ENCODE measurements at regions not wholly inside any gene's neighbourhood (a gene's known extent, or its start where the extent isn't known, plus 50 kb on each side); places are given as distances from the start of the nearest gene placed in this dataset.
"Not testable (repeated sequence)": the region's sequence is repeated elsewhere in the genome, so short reads cannot be mapped to it uniquely, and the experiment has no call there.

DNA sequence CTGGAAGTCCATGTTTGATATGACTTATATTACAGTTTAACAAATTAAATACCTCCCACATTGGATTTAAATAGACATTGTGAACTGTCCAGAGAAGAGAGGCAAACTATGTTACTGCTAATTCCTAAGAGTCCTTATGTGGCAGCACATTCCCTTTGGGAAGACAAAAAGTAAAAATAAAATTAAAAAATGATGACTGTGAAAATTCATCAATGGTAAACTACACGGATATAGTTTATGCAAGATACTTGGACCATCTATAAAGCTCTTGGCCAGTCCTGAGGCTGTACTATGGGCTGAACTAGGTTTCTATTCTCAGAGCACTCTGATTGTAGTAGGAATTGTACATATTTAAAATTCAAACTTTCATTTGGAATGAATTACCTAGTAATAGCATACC is 206.4 kb downstream of the LRRK2 start:
- DNase-seq: no peak

DNA sequence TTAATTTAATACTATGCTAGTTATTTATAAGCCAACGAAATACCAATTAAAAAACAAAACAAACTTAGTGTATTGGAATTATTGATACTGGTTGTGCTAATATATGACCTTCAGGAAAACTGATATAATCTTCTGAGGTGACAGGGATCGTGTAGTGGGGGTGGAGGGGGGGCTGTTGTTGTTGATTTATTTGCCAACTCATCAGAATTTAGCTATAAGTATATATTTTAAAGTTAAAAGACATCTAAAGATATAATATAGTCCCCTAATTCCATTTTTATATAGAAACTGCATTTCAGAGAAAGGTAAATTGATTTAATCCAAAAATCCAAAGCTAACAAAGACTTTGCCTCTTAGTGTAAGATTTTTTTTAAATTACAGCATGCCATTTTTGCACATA is 210.5 kb downstream of the LRRK2 start:
- DNase-seq: no peak

DNA sequence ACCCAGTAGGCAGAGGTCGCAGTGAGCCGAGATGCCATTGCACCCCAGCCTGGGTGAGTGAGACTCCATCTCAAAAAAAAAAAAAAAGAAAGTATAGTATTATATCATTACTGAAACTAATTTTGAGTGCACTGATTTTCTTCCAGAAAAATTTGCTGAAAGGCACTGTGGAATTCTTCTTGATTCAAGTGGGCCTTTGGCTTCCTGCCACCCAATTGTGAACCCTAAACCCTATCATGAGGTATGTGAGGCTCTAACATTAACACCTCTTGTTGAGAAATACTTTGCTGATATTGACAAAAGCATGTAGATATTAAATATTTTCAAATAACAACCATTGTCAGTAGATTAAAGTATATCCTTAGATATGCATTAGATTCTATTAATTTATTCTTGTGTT is 211.2 kb downstream of the LRRK2 start:
- no peak for DNase-seq

GRCh38 chr12:40436564-40436963 is 211.8 kb downstream of the LRRK2 start:
- no peak for DNase-seq

DNA sequence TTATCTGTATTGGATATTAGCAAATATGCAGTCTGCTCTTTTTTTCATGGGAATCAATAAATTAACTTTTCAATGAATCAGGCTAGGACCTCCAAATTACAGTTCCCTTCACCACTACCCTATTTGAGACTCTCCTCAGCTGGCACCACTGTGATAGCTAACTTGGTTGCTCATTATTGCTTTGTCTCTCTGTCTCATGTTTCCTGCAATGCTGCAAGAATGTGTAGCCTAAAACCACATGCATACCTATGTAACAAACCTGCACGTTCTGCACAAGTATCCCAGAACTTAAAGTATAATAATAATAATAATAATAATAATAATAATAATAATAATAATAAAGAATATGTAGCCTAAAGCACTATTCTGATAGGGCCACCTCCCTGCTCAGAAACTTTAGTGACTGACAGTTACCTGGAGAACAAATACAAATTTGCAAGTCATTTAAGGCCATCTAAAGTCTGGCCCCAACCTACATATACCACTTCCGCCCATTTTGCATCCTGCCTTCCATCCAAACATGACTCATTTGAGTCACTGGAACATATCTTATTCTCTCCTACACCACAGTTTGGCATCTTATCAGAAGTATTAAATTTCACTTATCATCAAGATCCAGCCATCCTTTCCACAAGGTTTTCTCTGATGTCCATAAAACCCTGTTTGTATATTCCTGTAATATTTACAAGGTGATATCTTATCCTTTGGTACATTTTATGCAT is 215.1 kb downstream of the LRRK2 start:
- no peak for DNase-seq

DNA sequence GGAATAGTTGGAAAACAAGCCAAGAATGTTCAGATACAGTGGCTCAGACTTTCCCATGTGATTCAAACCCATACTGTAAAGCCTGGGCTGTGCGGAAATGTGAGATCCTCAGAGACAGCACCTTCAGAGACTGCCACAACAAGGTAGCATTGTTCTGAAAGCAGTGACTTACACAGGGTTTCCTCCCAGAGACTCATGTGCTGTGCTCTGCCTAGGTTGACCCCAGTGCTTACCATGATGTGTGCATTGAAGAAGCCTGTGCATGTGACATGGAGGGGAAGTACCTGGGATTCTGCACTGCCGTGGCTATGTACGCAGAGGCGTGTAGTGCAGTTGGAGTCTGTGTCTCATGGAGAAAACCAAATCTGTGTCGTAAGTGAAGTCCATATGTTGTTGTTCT is 219.4 kb downstream of the LRRK2 start:
- no peak for DNase-seq

DNA sequence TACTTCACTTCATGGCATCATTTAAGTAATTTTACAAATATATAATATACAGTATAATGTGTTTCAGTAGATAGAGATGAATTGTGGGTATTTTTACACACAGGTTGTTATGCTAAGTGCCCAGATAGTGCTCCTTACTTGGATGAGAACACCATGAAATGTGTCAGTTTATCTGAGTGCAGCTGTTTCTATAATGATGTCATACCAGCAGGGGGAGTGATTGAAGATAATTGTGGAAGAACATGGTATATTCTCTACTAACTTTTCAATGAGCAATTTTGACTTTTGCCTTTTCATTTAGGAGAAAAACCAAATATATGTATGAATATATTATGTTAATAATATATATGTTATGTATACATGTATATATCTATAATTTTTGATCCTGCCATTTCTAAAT is 221.6 kb downstream of the LRRK2 start:
- no peak for DNase-seq

DNA sequence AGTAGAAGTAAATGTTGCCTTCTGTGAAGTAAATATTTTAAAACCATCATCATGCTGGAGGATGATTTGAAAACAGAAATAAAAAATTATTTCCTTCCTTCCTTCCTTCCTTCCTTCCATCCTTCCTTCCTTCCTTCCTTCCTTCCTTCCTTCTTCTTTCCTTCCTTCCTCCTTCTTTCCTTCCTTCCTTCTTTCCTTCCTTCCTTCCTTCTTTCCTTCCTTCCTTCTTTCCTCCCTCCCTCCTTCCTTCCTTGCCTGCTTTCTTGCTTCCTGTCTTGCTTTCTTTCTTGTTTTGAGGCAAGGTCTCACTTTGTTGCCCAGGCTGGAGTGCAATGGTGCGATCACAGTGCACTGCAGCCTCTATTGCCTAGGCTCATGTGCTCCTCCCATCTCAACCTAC is 223.7 kb downstream of the LRRK2 start:
- not testable (repeated sequence) for DNase-seq

GRCh38 chr12:40451661-40452060 is 226.9 kb downstream of the LRRK2 start:
- no peak for DNase-seq

- no peak for DNase-seq
These were observed 228.1 kb upstream of the CNTN1 start for GRCh38 chr12:40464121-40464520.

GRCh38 chr12:40469736-40470135 is 222.5 kb upstream of the CNTN1 start:
- no peak for DNase-seq

DNA sequence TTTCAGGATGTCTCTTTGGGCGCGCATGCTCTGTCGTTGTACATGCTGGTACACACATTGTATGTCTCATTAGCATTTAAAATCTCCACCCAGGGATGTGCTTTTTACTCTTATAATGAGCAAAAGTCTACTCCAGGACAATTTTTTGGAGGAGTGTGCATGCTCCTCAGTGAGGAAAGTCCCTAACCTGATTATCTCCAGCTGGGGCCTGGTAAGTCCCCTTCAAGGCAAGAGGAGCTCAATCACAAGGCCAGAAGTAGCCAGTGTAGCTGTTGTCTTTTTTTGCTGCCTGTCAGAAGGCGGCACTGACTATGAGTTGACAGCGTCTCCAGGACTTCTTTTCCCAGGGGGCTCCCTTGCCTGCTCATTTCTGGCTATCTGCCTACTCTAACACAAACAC is 218.3 kb upstream of the CNTN1 start:
- no peak for DNase-seq

DNA sequence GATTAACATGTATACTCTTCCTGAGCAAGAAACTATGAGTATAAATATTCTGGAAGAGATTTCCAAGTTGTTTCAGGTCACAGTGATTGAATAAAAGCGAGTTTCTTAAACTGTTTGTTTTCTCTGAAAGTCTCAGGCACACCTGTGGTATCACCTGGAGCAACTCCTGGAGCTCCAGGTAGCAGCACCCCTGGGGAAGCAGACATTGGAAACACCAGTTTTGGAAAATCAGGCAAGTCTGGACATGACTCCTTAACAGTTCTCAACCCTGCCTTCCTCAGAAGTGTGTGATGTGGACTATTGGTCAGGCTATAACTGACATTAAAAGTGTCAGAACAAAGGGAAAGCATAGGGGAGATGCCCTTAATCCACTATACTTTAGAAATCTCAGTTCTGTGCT is 217.6 kb upstream of the CNTN1 start:
- no peak for DNase-seq

GRCh38 chr12:40499856-40500255 is 192.4 kb upstream of the CNTN1 start:
- DNase-seq: no peak

DNA sequence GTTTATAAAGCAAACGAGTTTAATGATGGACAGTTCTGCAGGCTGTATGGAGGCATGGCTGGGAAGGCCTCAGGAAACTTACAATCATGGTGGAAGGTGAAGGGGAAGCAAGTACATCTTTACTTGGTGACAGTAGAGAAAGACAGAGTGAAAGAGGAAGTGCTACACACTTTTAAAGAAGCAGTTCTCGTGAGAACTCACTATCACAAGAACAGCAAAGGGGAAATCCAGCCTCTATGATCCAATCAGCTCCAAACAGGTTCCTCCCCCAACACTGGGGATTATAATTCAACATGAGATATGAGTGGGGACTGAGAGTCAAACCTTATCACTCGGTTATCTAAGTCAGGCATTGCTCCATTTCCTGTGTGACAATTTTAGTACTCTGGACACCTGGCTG is 189.9 kb upstream of the CNTN1 start:
- no peak for DNase-seq

DNA sequence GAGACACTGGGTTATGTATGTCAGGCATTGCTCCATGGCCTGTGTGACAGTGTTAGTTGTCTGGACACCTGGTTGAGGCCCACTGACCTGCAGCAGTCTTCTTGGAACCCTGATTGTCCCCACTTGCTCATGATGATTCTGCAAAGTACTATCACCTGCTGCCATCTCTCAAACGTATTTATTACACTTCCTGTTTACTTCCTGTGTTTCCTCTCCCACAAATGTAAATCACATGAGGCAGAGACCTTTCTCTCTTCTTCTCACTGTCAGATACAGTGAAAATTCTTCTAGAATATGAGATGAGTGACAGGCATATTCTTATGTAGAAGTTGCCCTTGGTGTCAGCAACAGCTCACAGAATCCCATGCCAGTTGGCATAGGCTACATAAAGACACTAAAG is 186.9 kb upstream of the CNTN1 start:
- no peak for DNase-seq

DNA sequence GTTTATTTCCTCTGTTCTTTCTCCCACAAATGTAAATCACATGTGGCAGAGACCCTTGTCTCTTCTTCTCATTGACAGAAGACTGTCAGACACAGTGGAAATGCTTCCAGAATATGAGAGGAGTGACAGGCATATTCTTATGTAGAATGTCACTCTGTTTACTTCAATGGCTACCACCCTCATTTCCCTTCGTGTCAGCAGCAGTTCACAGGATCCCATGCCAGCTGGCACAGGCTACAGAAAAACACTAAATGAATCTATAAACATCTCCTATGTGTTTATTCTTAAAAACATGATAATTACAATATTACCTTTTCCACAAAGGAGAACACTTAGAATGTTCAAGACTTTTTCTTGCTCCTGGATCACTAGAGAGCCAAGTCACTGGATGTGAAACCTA is 183.8 kb upstream of the CNTN1 start:
- no peak for DNase-seq

DNA sequence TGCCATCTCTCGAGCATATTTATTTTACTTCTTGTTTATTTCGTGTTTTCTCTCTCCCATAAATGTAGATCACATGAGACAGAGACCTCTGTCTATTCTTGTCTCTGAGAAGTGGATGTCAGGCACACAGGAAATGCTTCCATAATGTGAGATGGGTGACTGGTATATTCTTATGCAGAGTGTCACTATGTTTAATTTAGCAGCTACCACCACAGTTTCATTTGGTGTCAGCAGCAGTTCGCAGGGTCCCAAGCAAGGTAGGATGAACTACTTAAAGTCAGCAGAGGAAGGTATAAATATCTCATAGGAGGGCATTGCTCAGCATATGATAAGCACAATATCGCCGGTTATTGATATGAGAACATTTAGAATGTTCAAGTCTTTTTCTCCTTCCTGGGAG is 180.9 kb upstream of the CNTN1 start:
- no peak for DNase-seq

GRCh38 chr12:40515041-40515816 is 177.0 kb upstream of the CNTN1 start:
- DNase-seq: no peak

GRCh38 chr12:40522837-40523236 is 169.4 kb upstream of the CNTN1 start:
- no peak for DNase-seq

DNA sequence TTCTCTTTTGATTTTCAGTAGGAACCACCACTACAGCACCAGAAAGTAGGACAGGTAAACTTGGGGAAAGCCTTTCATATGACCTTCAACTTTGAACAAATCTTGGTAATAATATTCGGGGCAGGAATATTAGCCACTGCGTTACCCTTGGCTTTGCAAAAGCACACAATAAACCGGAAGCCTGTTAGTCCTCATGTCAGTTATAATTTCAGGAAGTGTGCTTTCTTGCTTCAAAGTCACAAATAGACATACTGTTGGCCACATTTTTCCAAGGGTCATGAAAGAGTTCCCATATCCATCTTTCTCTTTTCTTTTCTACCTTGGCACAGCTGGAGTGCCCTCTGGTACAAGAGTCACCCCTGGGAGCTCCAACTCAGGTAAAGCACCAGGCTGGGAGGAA is 167.2 kb upstream of the CNTN1 start:
- DNase-seq: no peak

GRCh38 chr12:40534828-40535227 is 157.4 kb upstream of the CNTN1 start:
- no peak for DNase-seq

DNA sequence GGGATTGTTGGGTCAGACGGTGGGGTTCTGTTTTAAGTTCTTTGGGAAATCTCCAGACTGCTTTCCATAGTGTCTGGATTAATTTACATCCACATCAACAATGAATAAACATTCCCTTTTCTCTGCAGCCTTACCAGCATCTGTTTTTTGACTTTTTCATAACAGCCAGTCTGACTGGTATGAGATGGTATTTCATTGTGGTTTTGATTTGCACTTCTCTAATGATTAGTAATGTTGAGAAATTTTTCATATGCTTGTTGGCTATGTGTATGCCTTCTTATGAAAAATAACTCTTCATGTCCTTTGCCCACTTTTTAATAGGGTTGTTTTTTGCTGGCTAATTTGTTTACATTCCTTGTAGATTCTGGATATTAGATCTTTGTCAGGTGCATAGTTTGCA is 140.8 kb upstream of the CNTN1 start:
- no peak for DNase-seq

GRCh38 chr12:40552868-40553267 is 139.4 kb upstream of the CNTN1 start:
- no peak for DNase-seq

DNA sequence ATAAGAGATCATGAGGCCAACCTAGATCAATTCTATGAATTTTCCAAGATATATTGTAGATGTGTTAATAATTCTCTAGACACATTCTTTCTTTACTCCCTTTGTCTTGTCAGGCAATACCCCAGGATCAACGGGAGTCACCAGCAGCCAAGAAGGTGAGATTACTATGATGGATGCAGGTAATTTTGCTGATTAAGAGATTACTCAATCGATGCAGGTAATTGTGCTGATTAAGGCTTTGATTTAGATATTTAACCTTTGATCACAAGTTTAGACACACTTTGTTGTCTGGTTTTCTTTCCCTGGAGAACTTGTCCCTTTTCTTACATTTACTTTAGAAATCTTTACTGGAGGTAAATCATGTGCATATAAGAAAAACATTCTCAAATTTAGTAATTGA is 134.3 kb upstream of the CNTN1 start:
- no peak for DNase-seq

Data from NCI-H2081 treated with DMSO at 0.1 percent for 48 hours (cell line).